ENCODE measurements at regions not wholly inside any gene's neighbourhood (a gene's known extent, or its start where the extent isn't known, plus 50 kb on each side); places are given as distances from the start of the nearest gene placed in this dataset.

DNA sequence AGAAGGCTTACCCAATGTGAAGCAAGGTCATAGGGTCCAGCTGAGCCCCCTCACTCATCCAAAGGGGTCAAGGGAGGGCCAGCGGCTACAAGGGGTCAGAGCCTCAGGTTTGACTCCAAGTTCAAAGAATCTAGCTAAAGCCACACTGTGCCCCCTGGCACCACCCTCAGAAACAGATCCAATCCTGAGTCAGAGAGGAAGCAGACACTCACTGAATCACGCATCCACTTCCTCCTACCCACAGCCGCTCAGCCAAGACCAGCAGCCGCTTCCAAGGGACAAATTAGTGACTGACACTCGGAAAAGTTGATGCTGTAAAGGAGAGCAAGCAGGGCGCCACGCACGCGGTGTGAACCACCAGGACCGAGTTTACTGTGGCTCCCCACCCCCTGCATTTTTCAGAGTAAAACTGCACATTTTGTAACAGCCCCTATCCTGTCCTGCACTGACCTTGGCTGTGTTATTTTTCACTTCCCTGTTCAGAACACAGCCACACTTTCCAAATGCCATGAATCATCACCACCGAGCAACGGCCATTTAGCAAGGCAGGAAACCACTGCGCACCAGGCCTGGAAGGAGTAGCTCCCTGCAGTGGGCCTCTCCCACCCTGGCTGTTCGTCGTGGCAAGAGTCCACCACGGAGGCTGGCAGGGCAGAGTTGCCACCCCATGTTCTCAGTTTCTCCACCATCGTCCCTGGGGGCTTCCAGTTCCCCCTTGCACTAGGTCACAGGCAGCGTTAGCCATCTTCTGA is 147.8 kb downstream of the TOMM20 start:
- dilution Hi-C loops (cut with MboI; ENCODE audit: extremely low pct_ligation_motif_present, low sequenced_read_pairs), result no loop called here
- H3K9me3 ChIP-seq (ENCODE audit: control insufficient read depth, low read depth, low read length), result no peaks in the 10 kb centered on the region
- H3K9ac ChIP-seq (ENCODE audit: control insufficient read depth, extremely low read depth, insufficient read depth, low read length), result peak overlapping the region; percentile 23
- FAIRE-seq, result peak; percentile 17
- peak overlapping the region; percentile 17 for H2AFZ ChIP-seq (ENCODE audit: control insufficient read depth, low read length)
- TF ChIP-seq, protein P1, sequence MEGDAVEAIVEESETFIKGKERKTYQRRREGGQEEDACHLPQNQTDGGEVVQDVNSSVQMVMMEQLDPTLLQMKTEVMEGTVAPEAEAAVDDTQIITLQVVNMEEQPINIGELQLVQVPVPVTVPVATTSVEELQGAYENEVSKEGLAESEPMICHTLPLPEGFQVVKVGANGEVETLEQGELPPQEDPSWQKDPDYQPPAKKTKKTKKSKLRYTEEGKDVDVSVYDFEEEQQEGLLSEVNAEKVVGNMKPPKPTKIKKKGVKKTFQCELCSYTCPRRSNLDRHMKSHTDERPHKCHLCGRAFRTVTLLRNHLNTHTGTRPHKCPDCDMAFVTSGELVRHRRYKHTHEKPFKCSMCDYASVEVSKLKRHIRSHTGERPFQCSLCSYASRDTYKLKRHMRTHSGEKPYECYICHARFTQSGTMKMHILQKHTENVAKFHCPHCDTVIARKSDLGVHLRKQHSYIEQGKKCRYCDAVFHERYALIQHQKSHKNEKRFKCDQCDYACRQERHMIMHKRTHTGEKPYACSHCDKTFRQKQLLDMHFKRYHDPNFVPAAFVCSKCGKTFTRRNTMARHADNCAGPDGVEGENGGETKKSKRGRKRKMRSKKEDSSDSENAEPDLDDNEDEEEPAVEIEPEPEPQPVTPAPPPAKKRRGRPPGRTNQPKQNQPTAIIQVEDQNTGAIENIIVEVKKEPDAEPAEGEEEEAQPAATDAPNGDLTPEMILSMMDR (optimal IDR thresholded peaks at IDR 0.05 in 1 of 3, IDR thresholded peaks at IDR 0.05 in 1 of 3, conservative IDR thresholded peaks at IDR 0.05 in 1 of 3; ENCODE audit: extremely low read depth in 1 of 3, insufficient read depth in 2 of 3, low read length in 3 of 3), result no peak
- no peak for TF ChIP-seq EZH2 (IDR thresholded peaks at IDR 0.05; ENCODE audit: low read length)
- no peaks in the 10 kb centered on the region for H4K20me1 ChIP-seq (ENCODE audit: control insufficient read depth, extremely low read depth, insufficient read depth, low read length)
- peaks cover 26% of the 10 kb centered on the region for H3K4me1 ChIP-seq (ENCODE audit: control insufficient read depth, extremely low read depth, insufficient read depth, low read length)
- no peak overlapping the region for H3K4me3 ChIP-seq (ENCODE audit: control insufficient read depth in 2 of 3, extremely low read depth in 1 of 3, insufficient read depth in 2 of 3, low read depth in 1 of 3, low read length in 3 of 3)
- H3K27me3 ChIP-seq (ENCODE audit: control insufficient read depth, extremely low read depth, insufficient read depth, low read length), result no peaks in the 10 kb centered on the region
- peak overlapping the region; percentile 15 for H3K4me2 ChIP-seq (ENCODE audit: control insufficient read depth, extremely low read depth, insufficient read depth, low read depth, low read length)
- H3K9me1 ChIP-seq (ENCODE audit: control insufficient read depth, extremely low read depth, insufficient read depth, low read length), result no peaks in the 10 kb centered on the region
- H3K79me2 ChIP-seq (ENCODE audit: control insufficient read depth, insufficient read depth, low read length), result no peaks in the 10 kb centered on the region
- DNase-seq (ENCODE audit: low read depth, low spot score), result no peak
- peak overlapping the region; percentile 57 for H3K27ac ChIP-seq (ENCODE audit: control insufficient read depth, insufficient read depth, low read length)
- H3K36me3 ChIP-seq (ENCODE audit: control insufficient read depth in 2 of 2, extremely low read depth in 1 of 2, insufficient read depth in 2 of 2, low read length in 2 of 2), result no peaks in the 10 kb centered on the region

DNA sequence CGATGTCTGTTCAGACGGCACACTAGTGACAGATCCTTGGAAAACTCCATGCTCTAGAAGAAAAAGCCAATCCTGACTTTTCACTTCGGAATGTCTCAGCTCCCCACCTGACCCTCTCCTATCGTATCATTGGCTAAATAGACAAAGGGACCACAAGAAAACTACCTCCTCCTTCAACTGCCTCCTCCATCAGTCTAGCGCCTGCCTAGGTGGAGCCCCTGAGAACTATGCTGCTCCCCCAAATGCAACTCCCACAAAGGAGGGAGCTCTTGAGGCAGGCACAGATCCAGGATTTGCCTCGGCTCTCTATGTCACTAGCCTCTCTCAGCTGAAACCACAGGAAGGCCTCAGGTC is 148.4 kb downstream of the TOMM20 start:
- DNase-seq (ENCODE audit: low read depth, low spot score), result no peak
- no peak overlapping the region for H3K4me3 ChIP-seq (ENCODE audit: control insufficient read depth in 2 of 3, extremely low read depth in 1 of 3, insufficient read depth in 2 of 3, low read depth in 1 of 3, low read length in 3 of 3)

More for the DNA sequence above, 148.4 kb downstream of the TOMM20 start:
- dilution Hi-C loops (cut with MboI; ENCODE audit: extremely low pct_ligation_motif_present, low sequenced_read_pairs), result no loop called here
- Histone ChIP-seq H3K9ac (ENCODE audit: control insufficient read depth, extremely low read depth, insufficient read depth, low read length) (no peak overlapping the region), H3K9me1 (ENCODE audit: control insufficient read depth, extremely low read depth, insufficient read depth, low read length) (no peaks in the 10 kb centered on the region), H3K4me1 (ENCODE audit: control insufficient read depth, extremely low read depth, insufficient read depth, low read length) (peaks cover 31% of the 10 kb centered on the region), H3K36me3 (ENCODE audit: control insufficient read depth in 2 of 2, extremely low read depth in 1 of 2, insufficient read depth in 2 of 2, low read length in 2 of 2) (no peaks in the 10 kb centered on the region), H4K20me1 (ENCODE audit: control insufficient read depth, extremely low read depth, insufficient read depth, low read length) (no peaks in the 10 kb centered on the region), H3K4me2 (ENCODE audit: control insufficient read depth, extremely low read depth, insufficient read depth, low read depth, low read length) (peak overlapping the region; percentile 15), H3K79me2 (ENCODE audit: control insufficient read depth, insufficient read depth, low read length) (no peaks in the 10 kb centered on the region), H2AFZ (ENCODE audit: control insufficient read depth, low read length) (peak overlapping the region; percentile 6), H3K9me3 (ENCODE audit: control insufficient read depth, low read depth, low read length) (no peaks in the 10 kb centered on the region), H3K27ac (ENCODE audit: control insufficient read depth, insufficient read depth, low read length) (peak overlapping the region; percentile 57), H3K27me3 (ENCODE audit: control insufficient read depth, extremely low read depth, insufficient read depth, low read length) (no peaks in the 10 kb centered on the region)
- TF ChIP-seq, protein P1 (optimal IDR thresholded peaks at IDR 0.05 in 1 of 3, IDR thresholded peaks at IDR 0.05 in 1 of 3, conservative IDR thresholded peaks at IDR 0.05 in 1 of 3; ENCODE audit: extremely low read depth in 1 of 3, insufficient read depth in 2 of 3, low read length in 3 of 3), result no peak
- no peak for TF ChIP-seq EZH2 (IDR thresholded peaks at IDR 0.05; ENCODE audit: low read length)
- FAIRE-seq, result no peak
